C1 segment of cervical spinal cord (tissue), 14 donors: ENCODE measurements at regions not wholly inside any gene's neighbourhood (a gene's known extent, or its start where the extent isn't known, plus 50 kb on each side); places are given as distances from the start of the nearest gene placed in this dataset.

Source experiments
- DNase-seq, 14 donors: peaks; one replicate each; lab custom pipeline; 2025; lab: John Stamatoyannopoulos, UW

- DNase-seq, result no peak
Measured at GRCh38 chrX:39869846-39870601, 227.7 kb downstream of the BCOR start.

- DNase-seq, result no peak
Measured at GRCh38 chrX:39871648-39872047, 226.1 kb downstream of the BCOR start.

- no peak for DNase-seq
Measured at GRCh38 chrX:39873117-39873516, 224.6 kb downstream of the BCOR start.

GRCh38 chrX:39874202-39874816 lies 223.4 kb downstream of the BCOR start:
- DNase-seq, result no peak

- DNase-seq, result no peak
Measured at GRCh38 chrX:39875834-39876628, 221.7 kb downstream of the BCOR start.

GRCh38 chrX:39877905-39878304 lies 219.9 kb downstream of the BCOR start:
- DNase-seq, result no peak

- no peak for DNase-seq
Measured at GRCh38 chrX:39883666-39884065, 214.1 kb downstream of the BCOR start.

- peak in 2 of 14 donors; percentile 5 to 6 for DNase-seq
Measured at GRCh38 chrX:39886282-39886681, 211.5 kb downstream of the BCOR start.

- no peak for DNase-seq
Measured at GRCh38 chrX:39888730-39889129, 209.0 kb downstream of the BCOR start.

GRCh38 chrX:39889704-39890103 lies 208.1 kb downstream of the BCOR start:
- DNase-seq, result no peak

GRCh38 chrX:39890807-39891206 lies 207.0 kb downstream of the BCOR start:
- no peak for DNase-seq

GRCh38 chrX:39891781-39892180 lies 206.0 kb downstream of the BCOR start:
- no peak for DNase-seq

GRCh38 chrX:39893417-39894338 lies 204.1 kb downstream of the BCOR start:
- no peak for DNase-seq

GRCh38 chrX:39894683-39895082 lies 203.1 kb downstream of the BCOR start:
- DNase-seq, result no peak

- DNase-seq, result no peak
Measured at GRCh38 chrX:39895218-39896110, 202.3 kb downstream of the BCOR start.

- peak in 2 of 14 donors; percentile 11 to 37 for DNase-seq
Measured at GRCh38 chrX:39896951-39897740, 200.6 kb downstream of the BCOR start.

- no peak for DNase-seq
Measured at GRCh38 chrX:39897741-39898097, 200.0 kb downstream of the BCOR start.

- DNase-seq, result no peak
Measured at GRCh38 chrX:39898147-39898546, 199.6 kb downstream of the BCOR start.

- no peak for DNase-seq
Measured at GRCh38 chrX:39899059-39899458, 198.7 kb downstream of the BCOR start.
